ENCODE measurements at regions not wholly inside any gene's neighbourhood (a gene's known extent, or its start where the extent isn't known, plus 50 kb on each side); places are given as distances from the start of the nearest gene placed in this dataset.

GRCh38 chr9:89743573-89744254 is 138.9 kb downstream of the GADD45G start:
- DNase-seq (ENCODE audit: low read depth, low spot score) = no peak
- H3K27me3 ChIP-seq (ENCODE audit: control insufficient read depth, insufficient read depth, low read length) = no peaks in the 10 kb centered on the region
- H3K4me1 ChIP-seq (ENCODE audit: control insufficient read depth, insufficient read depth, low read length) = peaks cover 2% of the 10 kb centered on the region; the same call in 1 of the 2 replicates
- no CpG with 5 or more reads among the region's 8 CpGs for WGBS (ENCODE audit: insufficient coverage, insufficient read length)
- H3K27ac ChIP-seq (ENCODE audit: low read length) = no peak overlapping the region
- H3K4me3 ChIP-seq (ENCODE audit: low read length) = no peak overlapping the region
- no peaks in the 10 kb centered on the region for H3K9me3 ChIP-seq (ENCODE audit: control insufficient read depth, insufficient read depth, low read length)
- H3K36me3 ChIP-seq (ENCODE audit: control insufficient read depth, insufficient read depth, low read length) = no peaks in the 10 kb centered on the region

- no peaks in the 10 kb centered on the region for H3K36me3 ChIP-seq (ENCODE audit: control insufficient read depth, insufficient read depth, low read length)
- DNase-seq (ENCODE audit: low read depth, low spot score) = no peak
- H3K27me3 ChIP-seq (ENCODE audit: control insufficient read depth, insufficient read depth, low read length) = no peaks in the 10 kb centered on the region
- peaks cover 2% of the 10 kb centered on the region; the same call in 1 of the 2 replicates for H3K4me1 ChIP-seq (ENCODE audit: control insufficient read depth, insufficient read depth, low read length)
- no peak overlapping the region for H3K27ac ChIP-seq (ENCODE audit: low read length)
- H3K9me3 ChIP-seq (ENCODE audit: control insufficient read depth, insufficient read depth, low read length) = no peaks in the 10 kb centered on the region
- WGBS (ENCODE audit: insufficient coverage, insufficient read length) = no CpG with 5 or more reads among the region's 8 CpGs
- no peak overlapping the region for H3K4me3 ChIP-seq (ENCODE audit: low read length)
Observed at GRCh38 chr9:89744255-89744648, 139.4 kb downstream of the GADD45G start.

- WGBS (ENCODE audit: insufficient coverage, insufficient read length) = no CpG with 5 or more reads among the region's 3 CpGs
- Histone ChIP-seq H3K27me3 (ENCODE audit: control insufficient read depth, insufficient read depth, low read length) (no peaks in the 10 kb centered on the region), H3K36me3 (ENCODE audit: control insufficient read depth, insufficient read depth, low read length) (no peaks in the 10 kb centered on the region), H3K4me3 (ENCODE audit: low read length) (no peak overlapping the region), H3K4me1 (ENCODE audit: control insufficient read depth, insufficient read depth, low read length) (peaks cover 2% of the 10 kb centered on the region; the same call in 1 of the 2 replicates), H3K27ac (ENCODE audit: low read length) (no peak overlapping the region), H3K9me3 (ENCODE audit: control insufficient read depth, insufficient read depth, low read length) (no peaks in the 10 kb centered on the region)
- DNase-seq (ENCODE audit: low read depth, low spot score) = no peak
Observed at GRCh38 chr9:89744730-89745129, 139.9 kb downstream of the GADD45G start.

GRCh38 chr9:89745601-89746376 is 141.0 kb downstream of the GADD45G start:
- Histone ChIP-seq H3K36me3 (ENCODE audit: control insufficient read depth, insufficient read depth, low read length) (no peaks in the 10 kb centered on the region), H3K4me3 (ENCODE audit: low read length) (no peak overlapping the region), H3K27me3 (ENCODE audit: control insufficient read depth, insufficient read depth, low read length) (no peaks in the 10 kb centered on the region), H3K4me1 (ENCODE audit: control insufficient read depth, insufficient read depth, low read length) (peaks cover 4% of the 10 kb centered on the region; the same call in 1 of the 2 replicates), H3K27ac (ENCODE audit: low read length) (no peak overlapping the region), H3K9me3 (ENCODE audit: control insufficient read depth, insufficient read depth, low read length) (no peaks in the 10 kb centered on the region)
- DNase-seq (ENCODE audit: low read depth, low spot score) = no peak
- no CpG with 5 or more reads among the region's 9 CpGs for WGBS (ENCODE audit: insufficient coverage, insufficient read length)

- no peaks in the 10 kb centered on the region for H3K27me3 ChIP-seq (ENCODE audit: control insufficient read depth, insufficient read depth, low read length)
- H3K36me3 ChIP-seq (ENCODE audit: control insufficient read depth, insufficient read depth, low read length) = no peaks in the 10 kb centered on the region
- no peaks in the 10 kb centered on the region for H3K9me3 ChIP-seq (ENCODE audit: control insufficient read depth, insufficient read depth, low read length)
- WGBS (ENCODE audit: insufficient coverage, insufficient read length) = no CpG with 5 or more reads among the region's 15 CpGs
- H3K27ac ChIP-seq (ENCODE audit: low read length) = no peak overlapping the region
- no peak for DNase-seq (ENCODE audit: low read depth, low spot score)
- H3K4me1 ChIP-seq (ENCODE audit: control insufficient read depth, insufficient read depth, low read length) = peaks cover 4% of the 10 kb centered on the region; the same call in 1 of the 2 replicates
- H3K4me3 ChIP-seq (ENCODE audit: low read length) = no peak overlapping the region
Observed at GRCh38 chr9:89746385-89747116, 141.7 kb downstream of the GADD45G start.

GRCh38 chr9:89747596-89747995 is 142.8 kb downstream of the GADD45G start:
- WGBS (ENCODE audit: insufficient coverage, insufficient read length) = no CpG with 5 or more reads among the region's 13 CpGs

GRCh38 chr9:89748021-89748670 is 143.3 kb downstream of the GADD45G start:
- H3K4me3 ChIP-seq (ENCODE audit: low read length) = no peak overlapping the region
- no CpG with 5 or more reads among the region's 6 CpGs for WGBS (ENCODE audit: insufficient coverage, insufficient read length)
- no peaks in the 10 kb centered on the region for H3K9me3 ChIP-seq (ENCODE audit: control insufficient read depth, insufficient read depth, low read length)
- no peaks in the 10 kb centered on the region for H3K36me3 ChIP-seq (ENCODE audit: control insufficient read depth, insufficient read depth, low read length)
- no peaks in the 10 kb centered on the region for H3K27me3 ChIP-seq (ENCODE audit: control insufficient read depth, insufficient read depth, low read length)
- H3K4me1 ChIP-seq (ENCODE audit: control insufficient read depth, insufficient read depth, low read length) = peaks cover 4% of the 10 kb centered on the region; the same call in 1 of the 2 replicates
- DNase-seq (ENCODE audit: low read depth, low spot score) = no peak
- H3K27ac ChIP-seq (ENCODE audit: low read length) = no peak overlapping the region

More at GRCh38 chr9:89747596-89747995, 142.8 kb downstream of the GADD45G start:
- DNase-seq (ENCODE audit: low read depth, low spot score) = no peak
- peaks cover 4% of the 10 kb centered on the region; the same call in 1 of the 2 replicates for H3K4me1 ChIP-seq (ENCODE audit: control insufficient read depth, insufficient read depth, low read length)
- no peaks in the 10 kb centered on the region for H3K27me3 ChIP-seq (ENCODE audit: control insufficient read depth, insufficient read depth, low read length)
- H3K36me3 ChIP-seq (ENCODE audit: control insufficient read depth, insufficient read depth, low read length) = no peaks in the 10 kb centered on the region
- H3K27ac ChIP-seq (ENCODE audit: low read length) = no peak overlapping the region
- H3K9me3 ChIP-seq (ENCODE audit: control insufficient read depth, insufficient read depth, low read length) = no peaks in the 10 kb centered on the region
- H3K4me3 ChIP-seq (ENCODE audit: low read length) = no peak overlapping the region

GRCh38 chr9:89748831-89749499 is 144.2 kb downstream of the GADD45G start:
- Histone ChIP-seq H3K4me3 (ENCODE audit: low read length) (no peak overlapping the region), H3K36me3 (ENCODE audit: control insufficient read depth, insufficient read depth, low read length) (no peaks in the 10 kb centered on the region), H3K27me3 (ENCODE audit: control insufficient read depth, insufficient read depth, low read length) (no peaks in the 10 kb centered on the region), H3K4me1 (ENCODE audit: control insufficient read depth, insufficient read depth, low read length) (peaks cover 4% of the 10 kb centered on the region), H3K27ac (ENCODE audit: low read length) (no peak overlapping the region), H3K9me3 (ENCODE audit: control insufficient read depth, insufficient read depth, low read length) (no peaks in the 10 kb centered on the region)
- WGBS (ENCODE audit: insufficient coverage, insufficient read length) = 100% methylated on average over 1 of the region's 6 CpGs
- no peak for DNase-seq (ENCODE audit: low read depth, low spot score)

- no CpG with 5 or more reads among the region's 3 CpGs for WGBS (ENCODE audit: insufficient coverage, insufficient read length)
- H3K4me1 ChIP-seq (ENCODE audit: control insufficient read depth, insufficient read depth, low read length) = peaks cover 6% of the 10 kb centered on the region
- no peaks in the 10 kb centered on the region for H3K27me3 ChIP-seq (ENCODE audit: control insufficient read depth, insufficient read depth, low read length)
- no peak overlapping the region for H3K4me3 ChIP-seq (ENCODE audit: low read length)
- H3K9me3 ChIP-seq (ENCODE audit: control insufficient read depth, insufficient read depth, low read length) = no peaks in the 10 kb centered on the region
- H3K36me3 ChIP-seq (ENCODE audit: control insufficient read depth, insufficient read depth, low read length) = no peaks in the 10 kb centered on the region
- H3K27ac ChIP-seq (ENCODE audit: low read length) = no peak overlapping the region
- DNase-seq (ENCODE audit: low read depth, low spot score) = no peak
Observed at GRCh38 chr9:89749500-89750116, 144.8 kb downstream of the GADD45G start.
